ENCODE measurements at regions not wholly inside any gene's neighbourhood (a gene's known extent, or its start where the extent isn't known, plus 50 kb on each side); places are given as distances from the start of the nearest gene placed in this dataset.

GRCh38 chr5:145544401-145544800 is 290.7 kb downstream of the PRELID2 start:
- Histone ChIP-seq H3K36me3 (no peaks in the 10 kb centered on the region), H3K27me3 (no peaks in the 10 kb centered on the region)

GRCh38 chr5:145543968-145544367 is 291.2 kb downstream of the PRELID2 start:
- DNase-seq (ENCODE audit: low spot score) = no peak
- Histone ChIP-seq H3K9me3 (no peaks in the 10 kb centered on the region), H3K27me3 (no peaks in the 10 kb centered on the region), H3K36me3 (no peaks in the 10 kb centered on the region), H3K27ac (no peak overlapping the region), H3K4me3 (no peak overlapping the region), H3K4me1 (no peaks in the 10 kb centered on the region)
- no peak for TF ChIP-seq CTCF (IDR thresholded peaks at IDR 0.05)

More at GRCh38 chr5:145544401-145544800, 290.7 kb downstream of the PRELID2 start:
- TF ChIP-seq CTCF (IDR thresholded peaks at IDR 0.05) = no peak
- H3K9me3 ChIP-seq = no peaks in the 10 kb centered on the region
- no peak overlapping the region for H3K4me3 ChIP-seq
- no peak for DNase-seq (ENCODE audit: low spot score)
- no peak overlapping the region for H3K27ac ChIP-seq
- H3K4me1 ChIP-seq = no peaks in the 10 kb centered on the region

- Histone ChIP-seq H3K27ac (no peak overlapping the region), H3K4me3 (no peak overlapping the region), H3K4me1 (no peaks in the 10 kb centered on the region), H3K27me3 (no peaks in the 10 kb centered on the region), H3K9me3 (peaks cover 0 to 13% of the 10 kb centered on the region in 2 donors), H3K36me3 (no peaks in the 10 kb centered on the region)
- TF ChIP-seq CTCF (IDR thresholded peaks at IDR 0.05) = no peak
- DNase-seq (ENCODE audit: low spot score) = no peak
These were observed 294.8 kb downstream of the PRELID2 start for GRCh38 chr5:145540375-145540774.

GRCh38 chr5:145539201-145539600 is 295.9 kb downstream of the PRELID2 start:
- no peaks in the 10 kb centered on the region for H3K36me3 ChIP-seq
- no peaks in the 10 kb centered on the region for H3K27me3 ChIP-seq
- H3K27ac ChIP-seq = no peak overlapping the region
- no peak for DNase-seq (ENCODE audit: low spot score)
- peaks cover 0 to 13% of the 10 kb centered on the region in 2 donors for H3K9me3 ChIP-seq
- no peak for TF ChIP-seq CTCF (IDR thresholded peaks at IDR 0.05)
- no peak overlapping the region for H3K4me3 ChIP-seq
- H3K4me1 ChIP-seq = no peaks in the 10 kb centered on the region

- H3K27ac ChIP-seq = no peak overlapping the region
- peaks cover 0 to 13% of the 10 kb centered on the region in 2 donors for H3K9me3 ChIP-seq
- no peak for TF ChIP-seq CTCF (IDR thresholded peaks at IDR 0.05)
- DNase-seq (ENCODE audit: low spot score) = no peak
- no peaks in the 10 kb centered on the region for H3K36me3 ChIP-seq
- H3K27me3 ChIP-seq = no peaks in the 10 kb centered on the region
- H3K4me3 ChIP-seq = no peak overlapping the region
- no peaks in the 10 kb centered on the region for H3K4me1 ChIP-seq
These were observed 299.0 kb downstream of the PRELID2 start for GRCh38 chr5:145536133-145536532.

- no peak for TF ChIP-seq CTCF (IDR thresholded peaks at IDR 0.05)
- Histone ChIP-seq H3K36me3 (no peaks in the 10 kb centered on the region), H3K27ac (no peak overlapping the region), H3K4me3 (no peak overlapping the region), H3K4me1 (no peaks in the 10 kb centered on the region), H3K9me3 (no peaks in the 10 kb centered on the region), H3K27me3 (no peaks in the 10 kb centered on the region)
- DNase-seq (ENCODE audit: low spot score) = no peak
These were observed 304.0 kb downstream of the PRELID2 start for GRCh38 chr5:145531038-145531734.

All from right atrium auricular region (tissue), 2 donors.